ENCODE measurements at regions not wholly inside any gene's neighbourhood (a gene's known extent, or its start where the extent isn't known, plus 50 kb on each side); places are given as distances from the start of the nearest gene placed in this dataset.

- TF ChIP-seq RAD21 (IDR thresholded peaks at IDR 0.05; ENCODE audit: low read depth) (no peak), EP300 (IDR thresholded peaks at IDR 0.05; ENCODE audit: borderline replicate concordance) (no peak), CEBPB (IDR thresholded peaks at IDR 0.05) (no peak)
- TF ChIP-seq, protein P1, sequence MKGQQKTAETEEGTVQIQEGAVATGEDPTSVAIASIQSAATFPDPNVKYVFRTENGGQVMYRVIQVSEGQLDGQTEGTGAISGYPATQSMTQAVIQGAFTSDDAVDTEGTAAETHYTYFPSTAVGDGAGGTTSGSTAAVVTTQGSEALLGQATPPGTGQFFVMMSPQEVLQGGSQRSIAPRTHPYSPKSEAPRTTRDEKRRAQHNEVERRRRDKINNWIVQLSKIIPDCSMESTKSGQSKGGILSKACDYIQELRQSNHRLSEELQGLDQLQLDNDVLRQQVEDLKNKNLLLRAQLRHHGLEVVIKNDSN (IDR thresholded peaks at IDR 0.05): no peak
Measured at GRCh38 chr7:97298561-97298960, 181.1 kb downstream of the SDHAF3 start.
